Natural killer cell treated with Interleukin-12 subunit alpha and Interleukin-12 subunit beta and Interleukin-15 and Interleukin-18, amount 100 ng/mL, for 72 hours (primary cell): ENCODE measurements at regions not wholly inside any gene's neighbourhood (a gene's known extent, or its start where the extent isn't known, plus 50 kb on each side); places are given as distances from the start of the nearest gene placed in this dataset.
"Not testable (repeated sequence)": the region's sequence is repeated elsewhere in the genome, so short reads cannot be mapped to it uniquely, and the experiment has no call there.

ENCODE experiments used
- ATAC-seq, 2 donors: fragments of 150-1000 bp; cut with Tn5 transposase in 1 of 2; sonication (Bioruptor Pico), chemical (Tn5 transposase) in 1 of 2; 2 replicates each; pipeline ENCODE4 v1.10.0; 2021
- DNase-seq: peaks from one replicate; pipeline ENCODE4 v3.0.0; 2022; ENCODE audit warnings: low spot score
- H3K27ac Mint-ChIP-seq, 2 donors: 1 replicate in 1 of 2; 2 replicates in 1 of 2; pipeline ENCODE4 v1.8.0; 2022; ENCODE audit warnings: mixed read lengths in 2 of 2, mild to moderate bottlenecking in 1 of 2, moderate library complexity in 1 of 2
- H3K27me3 Mint-ChIP-seq, 2 donors: 1 replicate in 1 of 2; 2 replicates in 1 of 2; pipeline ENCODE4 v1.8.0; 2022; ENCODE audit warnings: mixed read lengths in 2 of 2
- H3K36me3 Mint-ChIP-seq: one replicate; pipeline ENCODE4 v1.8.0; 2022; ENCODE audit warnings: mixed read lengths
- H3K4me1 Mint-ChIP-seq, 2 donors: 1 replicate in 1 of 2; 2 replicates in 1 of 2; pipeline ENCODE4 v1.8.0; 2022; ENCODE audit warnings: low read depth in 2 of 2, mixed read lengths in 2 of 2, mild to moderate bottlenecking in 1 of 2
- H3K4me3 Mint-ChIP-seq: one replicate; pipeline ENCODE4 v1.8.0; 2022; ENCODE audit warnings: mixed read lengths
- H3K9me3 Mint-ChIP-seq: 2 replicates; pipeline ENCODE4 v1.8.0; 2022; ENCODE audit warnings: mixed read lengths

GRCh38 chr1:228611707-228612106 is 123.6 kb upstream of the RHOU start:
- DNase-seq, H3K27me3 Mint-ChIP-seq, ATAC-seq, H3K4me1 Mint-ChIP-seq, H3K36me3 Mint-ChIP-seq, H3K27ac Mint-ChIP-seq, H3K4me3 Mint-ChIP-seq, H3K9me3 Mint-ChIP-seq: not testable (repeated sequence)

DNA sequence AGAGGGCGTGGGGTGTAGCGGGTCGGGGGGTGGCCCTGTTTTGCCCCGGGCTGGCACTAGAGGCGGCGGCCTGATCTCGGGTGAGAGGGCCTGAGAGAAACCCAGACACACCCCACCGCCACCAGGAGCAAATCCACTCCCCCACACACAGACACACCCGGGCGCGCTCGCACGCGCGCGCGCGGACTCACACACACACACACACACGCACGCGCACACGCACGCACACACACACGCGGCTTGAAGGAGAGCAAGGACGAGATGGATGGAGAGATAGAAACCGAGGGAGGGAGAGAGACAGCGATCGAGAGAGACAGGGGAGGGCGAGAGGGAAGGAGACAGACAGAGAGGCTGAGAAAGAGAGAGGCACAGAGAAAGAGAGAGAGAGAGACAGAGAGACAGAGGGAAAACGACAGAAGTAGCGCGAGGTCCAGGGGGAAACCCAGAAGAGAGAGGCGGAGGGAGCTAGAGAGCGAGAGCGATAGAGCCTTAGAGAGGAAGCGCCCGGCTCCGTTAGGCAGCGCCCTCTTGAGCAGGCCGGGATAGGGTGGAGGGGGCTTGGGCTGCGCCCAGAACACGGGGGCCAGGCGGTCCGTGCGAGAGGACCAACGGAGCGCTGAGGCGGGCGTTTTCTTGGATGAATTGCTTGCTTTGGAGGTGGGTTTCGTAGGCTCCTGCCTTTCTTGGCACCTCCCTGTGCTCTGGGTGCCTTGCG is 113.1 kb upstream of the RHOU start:
- H3K9me3 Mint-ChIP-seq, H3K36me3 Mint-ChIP-seq, DNase-seq, H3K4me3 Mint-ChIP-seq, ATAC-seq, H3K27me3 Mint-ChIP-seq, H3K27ac Mint-ChIP-seq, H3K4me1 Mint-ChIP-seq: not testable (repeated sequence)

GRCh38 chr1:228626481-228626880 is 108.8 kb upstream of the RHOU start:
- not testable (repeated sequence) for H3K36me3 Mint-ChIP-seq, H3K27ac Mint-ChIP-seq, H3K4me3 Mint-ChIP-seq, H3K4me1 Mint-ChIP-seq, DNase-seq, H3K9me3 Mint-ChIP-seq, H3K27me3 Mint-ChIP-seq, ATAC-seq

DNA sequence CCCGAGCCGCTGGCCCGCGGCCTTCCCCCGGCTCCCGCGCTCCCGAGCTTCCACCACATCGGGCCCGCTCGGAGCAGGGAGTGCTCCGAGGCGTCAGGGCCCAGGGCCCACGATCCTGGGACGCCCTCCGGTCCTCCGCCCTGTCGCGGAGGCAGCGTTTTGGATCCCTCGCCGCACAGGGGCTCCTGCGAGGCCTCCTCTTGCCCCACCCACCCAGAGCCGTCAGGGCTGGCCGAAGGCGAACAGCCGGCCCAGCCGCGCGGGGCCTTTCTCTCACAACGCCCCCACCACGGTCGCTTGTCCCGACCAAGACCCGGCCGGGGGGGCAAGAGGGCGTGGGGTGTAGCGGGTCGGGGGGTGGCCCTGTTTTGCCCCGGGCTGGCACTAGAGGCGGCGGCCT is 102.4 kb upstream of the RHOU start:
- H3K36me3 Mint-ChIP-seq, H3K9me3 Mint-ChIP-seq, H3K4me3 Mint-ChIP-seq, H3K27ac Mint-ChIP-seq, H3K4me1 Mint-ChIP-seq, H3K27me3 Mint-ChIP-seq, ATAC-seq: not testable (repeated sequence)
- peak; percentile 62 for DNase-seq

GRCh38 chr1:228635304-228635703 is 100.0 kb upstream of the RHOU start:
- H3K4me3 Mint-ChIP-seq, H3K27me3 Mint-ChIP-seq, H3K27ac Mint-ChIP-seq, H3K9me3 Mint-ChIP-seq, H3K36me3 Mint-ChIP-seq, H3K4me1 Mint-ChIP-seq, ATAC-seq: not testable (repeated sequence)
- DNase-seq = peak; percentile 60

- not testable (repeated sequence) for H3K4me3 Mint-ChIP-seq, ATAC-seq, H3K27me3 Mint-ChIP-seq, H3K36me3 Mint-ChIP-seq, H3K27ac Mint-ChIP-seq, DNase-seq, H3K4me1 Mint-ChIP-seq, H3K9me3 Mint-ChIP-seq
These were observed 97.8 kb upstream of the RHOU start for GRCh38 chr1:228637529-228637928.

DNA sequence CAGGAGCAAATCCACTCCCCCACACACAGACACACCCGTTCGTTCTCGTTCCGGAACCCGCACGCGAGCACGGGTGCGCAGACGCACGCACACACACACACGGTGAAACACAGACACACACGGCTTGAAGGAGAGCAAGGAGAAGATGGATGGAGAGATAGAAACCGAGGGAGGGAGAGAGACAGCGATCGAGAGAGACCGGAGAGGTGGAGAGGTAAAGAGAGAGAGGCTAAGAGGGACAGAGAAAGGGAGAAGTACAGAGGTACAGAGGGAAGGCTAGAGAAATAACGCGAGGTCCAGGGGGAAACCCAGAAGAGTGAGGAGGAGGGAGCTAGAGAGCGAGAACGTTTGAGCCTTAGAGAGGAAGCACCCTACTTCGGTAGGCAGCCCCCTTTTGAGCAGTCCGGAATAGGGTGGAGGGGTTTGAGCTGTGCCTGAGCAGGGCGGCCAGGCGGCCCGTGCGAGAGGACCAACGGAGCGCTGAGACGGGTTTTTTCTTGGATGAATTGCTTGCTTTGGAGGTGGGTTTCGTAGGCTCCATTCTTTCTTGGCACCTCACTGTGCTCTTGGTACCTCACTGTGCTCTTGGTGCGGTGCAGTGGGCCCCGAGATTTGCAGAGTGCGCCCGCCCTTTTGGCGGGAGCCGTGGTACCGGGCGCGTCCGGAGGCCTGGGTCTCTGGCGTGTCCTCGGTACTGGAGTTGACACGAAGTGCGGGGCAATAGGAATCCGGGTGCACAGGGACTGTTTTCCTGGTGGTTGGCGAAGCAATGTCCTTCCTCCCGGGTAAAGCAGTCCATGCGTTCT is 88.4 kb upstream of the RHOU start:
- DNase-seq = no peak
- Mint-ChIP-seq H3K4me3 (peak overlapping the region; percentile 99), H3K36me3 (peaks cover 14% of the 10 kb centered on the region), H3K27ac (peak overlapping the region; percentile 25 to 49), H3K4me1 (peaks cover 22 to 25% of the 10 kb centered on the region in 2 donors), H3K27me3 (peaks cover 34 to 37% of the 10 kb centered on the region in 2 donors), H3K9me3 (no peaks in the 10 kb centered on the region)
- ATAC-seq = peak; percentile 81 to 82

DNA sequence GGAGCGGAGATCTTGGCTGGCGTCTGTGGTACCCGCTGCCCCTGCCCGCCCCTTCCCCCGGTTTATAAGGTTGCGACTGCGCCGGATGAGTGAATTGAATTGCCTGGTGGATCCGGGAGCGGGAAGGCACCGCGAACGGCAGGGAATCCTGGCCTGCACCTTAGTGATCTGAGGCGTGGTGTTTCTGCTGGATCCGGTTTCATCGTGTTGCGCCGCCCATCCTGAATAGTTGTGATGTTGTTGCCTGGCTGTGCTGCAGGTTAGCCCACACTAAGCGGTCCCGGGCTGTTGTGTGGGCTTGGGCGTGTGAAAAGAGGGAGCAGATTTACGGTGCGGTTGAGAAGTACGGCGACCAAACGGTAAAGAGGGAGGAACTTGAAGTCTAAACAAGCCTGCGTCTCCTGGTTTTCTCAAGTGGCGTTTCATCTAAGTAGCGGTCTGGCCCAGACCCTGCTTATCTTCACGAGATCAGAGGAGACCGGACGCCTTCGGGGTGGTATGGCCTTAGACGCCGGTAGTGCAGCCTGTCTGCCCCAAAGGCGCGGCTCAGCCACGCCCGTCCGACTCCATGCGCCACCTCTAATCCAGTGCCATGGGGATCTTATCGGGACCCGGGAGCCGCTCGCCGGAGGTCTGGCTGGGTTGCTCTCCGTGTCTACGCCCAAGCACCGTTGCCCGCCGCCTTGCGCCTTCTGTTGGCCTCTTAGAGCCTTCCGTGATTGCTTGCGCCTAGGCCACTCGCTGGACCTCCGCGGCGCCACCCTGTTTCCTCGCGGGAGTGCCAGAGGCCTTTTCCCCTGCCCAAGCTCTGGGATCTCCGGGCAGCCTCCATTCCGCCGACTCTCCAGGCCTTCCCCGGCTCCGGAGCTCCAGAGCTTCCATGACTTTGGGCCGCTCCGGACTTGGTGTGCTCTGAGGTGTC is 87.5 kb upstream of the RHOU start:
- ATAC-seq = peak; percentile 59 to 68
- peak overlapping the region; percentile 99 for H3K4me3 Mint-ChIP-seq
- peaks cover 14% of the 10 kb centered on the region for H3K36me3 Mint-ChIP-seq
- peaks cover 22 to 25% of the 10 kb centered on the region in 2 donors for H3K4me1 Mint-ChIP-seq
- H3K27me3 Mint-ChIP-seq = peaks cover 38 to 41% of the 10 kb centered on the region in 2 donors
- H3K27ac Mint-ChIP-seq = peak overlapping the region; percentile 25 to 49
- DNase-seq = no peak
- no peaks in the 10 kb centered on the region for H3K9me3 Mint-ChIP-seq

GRCh38 chr1:228648647-228649383 is 86.5 kb upstream of the RHOU start:
- H3K4me1 Mint-ChIP-seq = peaks cover 22 to 25% of the 10 kb centered on the region in 2 donors
- H3K9me3 Mint-ChIP-seq = no peaks in the 10 kb centered on the region
- DNase-seq (no peak), ATAC-seq (no peak)
- no peak overlapping the region for H3K27ac Mint-ChIP-seq
- peaks cover 14% of the 10 kb centered on the region for H3K36me3 Mint-ChIP-seq
- H3K27me3 Mint-ChIP-seq = peaks cover 38 to 41% of the 10 kb centered on the region in 2 donors
- H3K4me3 Mint-ChIP-seq = peak overlapping the region; percentile 99

DNA sequence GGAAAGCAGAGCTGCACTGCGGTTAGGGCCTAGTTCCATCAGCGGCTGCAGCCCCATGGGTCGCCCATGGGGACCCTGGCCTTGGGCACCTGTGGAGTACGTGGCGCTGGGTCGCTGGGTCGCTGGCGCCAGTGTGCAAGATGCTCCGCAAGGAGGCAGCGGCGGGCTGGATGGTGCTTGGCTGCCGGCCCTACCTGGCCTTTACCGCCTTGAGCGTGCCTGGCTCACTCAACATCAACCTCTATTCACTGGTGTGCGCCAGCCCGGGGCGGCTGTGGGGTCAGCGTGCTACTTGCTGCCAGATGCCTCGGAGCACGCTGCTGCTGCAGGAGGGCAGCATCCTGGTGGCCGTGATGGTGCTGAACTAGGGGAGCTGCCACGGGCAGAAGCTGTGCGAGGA is 85.1 kb upstream of the RHOU start:
- no peak for DNase-seq
- H3K27ac Mint-ChIP-seq = no peak overlapping the region
- no peak overlapping the region for H3K4me3 Mint-ChIP-seq
- H3K27me3 Mint-ChIP-seq = peaks cover 38 to 41% of the 10 kb centered on the region in 2 donors
- H3K4me1 Mint-ChIP-seq = peaks cover 22 to 25% of the 10 kb centered on the region in 2 donors
- no peaks in the 10 kb centered on the region for H3K9me3 Mint-ChIP-seq
- ATAC-seq = no peak
- peaks cover 14% of the 10 kb centered on the region for H3K36me3 Mint-ChIP-seq

DNA sequence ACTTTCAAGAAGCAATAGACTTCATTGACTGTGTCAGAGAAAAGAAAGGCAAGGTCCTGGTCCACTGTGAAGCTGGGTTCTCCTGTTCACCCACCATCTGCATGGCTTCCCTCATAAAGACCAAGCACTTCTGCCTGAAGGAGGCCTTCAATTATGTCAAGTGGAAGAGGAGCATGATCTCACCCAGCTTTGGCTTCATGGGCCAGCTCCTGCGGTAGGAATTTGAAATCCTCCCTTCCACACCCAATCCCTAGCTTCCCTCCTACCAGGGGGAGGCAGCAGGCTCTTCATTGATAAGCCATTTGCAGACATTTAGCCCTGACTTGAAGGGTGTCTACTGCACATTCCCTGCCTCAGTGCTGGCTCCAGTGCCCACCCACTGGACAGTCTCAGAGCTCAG is 84.3 kb upstream of the RHOU start:
- no peaks in the 10 kb centered on the region for H3K9me3 Mint-ChIP-seq
- H3K27me3 Mint-ChIP-seq = peaks cover 38 to 41% of the 10 kb centered on the region in 2 donors
- no peak overlapping the region for H3K4me3 Mint-ChIP-seq
- H3K27ac Mint-ChIP-seq = no peak overlapping the region
- H3K36me3 Mint-ChIP-seq = peaks cover 14% of the 10 kb centered on the region
- peaks cover 22 to 25% of the 10 kb centered on the region in 2 donors for H3K4me1 Mint-ChIP-seq
- ATAC-seq (no peak), DNase-seq (no peak)

- H3K4me3 Mint-ChIP-seq = no peak overlapping the region
- H3K27ac Mint-ChIP-seq = no peak overlapping the region
- no peaks in the 10 kb centered on the region for H3K9me3 Mint-ChIP-seq
- ATAC-seq (no peak), DNase-seq (no peak)
- peaks cover 33 to 37% of the 10 kb centered on the region in 2 donors for H3K27me3 Mint-ChIP-seq
- peaks cover 15 to 18% of the 10 kb centered on the region in 2 donors for H3K4me1 Mint-ChIP-seq
- H3K36me3 Mint-ChIP-seq = peaks cover 8% of the 10 kb centered on the region
These were observed 83.2 kb upstream of the RHOU start for GRCh38 chr1:228652116-228652515.

DNA sequence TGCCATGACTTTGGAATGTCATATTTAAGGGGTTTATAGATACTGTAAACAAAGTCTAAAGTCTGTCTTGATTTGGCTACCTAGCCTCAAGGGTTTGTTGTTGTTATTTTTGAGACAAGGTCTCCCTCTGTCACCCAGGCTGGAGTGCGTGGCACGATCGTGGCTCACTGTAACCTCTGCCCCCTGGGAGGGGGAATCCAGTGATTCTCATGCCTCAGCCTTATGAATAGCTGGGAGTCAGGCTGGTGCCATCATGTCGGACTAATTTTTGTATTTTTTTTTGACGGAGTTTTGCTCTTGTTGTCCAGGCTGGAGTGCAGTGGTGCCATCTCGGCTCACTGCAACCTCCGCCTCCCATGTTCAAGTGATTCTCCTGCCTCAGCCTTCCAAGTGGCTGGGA is 82.2 kb upstream of the RHOU start:
- Mint-ChIP-seq H3K4me1 (peaks cover 8 to 11% of the 10 kb centered on the region in 2 donors), H3K27me3 (peaks cover 27 to 36% of the 10 kb centered on the region in 2 donors)
- not testable (repeated sequence) for ATAC-seq, H3K9me3 Mint-ChIP-seq, H3K36me3 Mint-ChIP-seq, H3K4me3 Mint-ChIP-seq, H3K27ac Mint-ChIP-seq, DNase-seq
